ENCODE measurements at regions not wholly inside any gene's neighbourhood (a gene's known extent, or its start where the extent isn't known, plus 50 kb on each side); places are given as distances from the start of the nearest gene placed in this dataset.
A peak's percentile ranks its signal among the peaks of the same experiment; 100 is the strongest.
"Not testable (repeated sequence)": the region's sequence is repeated elsewhere in the genome, so short reads cannot be mapped to it uniquely, and the experiment has no call there.

DNA sequence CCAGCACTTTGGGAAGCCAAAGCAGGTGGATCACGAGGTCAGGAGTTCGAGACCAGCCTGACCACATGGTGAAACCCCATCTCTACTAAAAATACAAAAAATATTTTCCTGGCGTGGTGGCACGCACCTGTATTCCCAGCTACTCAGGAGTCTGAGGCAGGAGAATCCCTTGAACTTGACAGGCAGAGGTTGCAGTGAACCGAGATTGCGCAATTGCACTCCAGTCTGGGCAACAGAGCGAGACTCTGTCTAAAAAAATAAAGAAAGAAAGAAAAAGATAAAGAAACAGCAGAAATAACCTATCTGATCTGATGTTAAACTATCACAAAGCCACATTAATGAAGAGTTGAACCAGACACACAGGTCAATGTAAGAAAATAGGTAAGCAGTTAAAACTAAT is 696.2 kb upstream of the SALL3 start:
- not testable (repeated sequence) for DNase-seq

DNA sequence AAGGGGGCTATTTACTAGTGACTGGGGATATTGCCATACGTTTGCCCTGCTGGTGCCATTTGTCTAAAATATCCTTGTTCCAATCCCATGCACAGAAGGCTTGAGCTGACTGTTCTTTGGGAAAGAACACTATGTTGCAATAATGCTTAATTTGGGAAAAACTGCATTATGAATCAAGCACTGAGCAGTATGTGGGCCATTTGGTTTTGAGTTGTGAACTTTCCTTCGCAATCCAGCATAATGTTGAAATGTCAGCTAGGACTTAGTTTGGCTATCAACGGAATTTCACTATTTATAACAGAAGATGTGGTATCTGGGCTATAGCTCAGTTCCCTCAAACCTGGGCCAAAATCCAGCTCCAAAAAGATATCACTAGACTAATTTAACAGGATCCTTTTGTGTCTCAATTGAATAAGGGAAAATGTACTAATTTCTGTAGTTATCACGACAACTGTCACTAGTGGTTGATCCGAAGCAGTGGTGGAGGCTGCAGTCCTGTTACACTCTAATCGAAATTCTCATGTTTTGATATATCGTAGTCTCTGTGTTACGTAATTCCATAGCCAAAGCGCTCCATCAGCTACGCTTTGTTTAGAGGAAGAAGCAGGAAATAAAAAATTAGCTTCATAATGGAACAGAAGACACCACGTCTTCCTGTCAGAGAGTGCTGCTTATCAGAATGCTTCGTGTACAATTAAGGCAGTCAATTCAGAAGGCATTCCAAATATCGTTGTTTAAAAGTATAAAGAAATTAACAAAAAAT is 686.8 kb upstream of the SALL3 start:
- DNase-seq = no peak

DNA sequence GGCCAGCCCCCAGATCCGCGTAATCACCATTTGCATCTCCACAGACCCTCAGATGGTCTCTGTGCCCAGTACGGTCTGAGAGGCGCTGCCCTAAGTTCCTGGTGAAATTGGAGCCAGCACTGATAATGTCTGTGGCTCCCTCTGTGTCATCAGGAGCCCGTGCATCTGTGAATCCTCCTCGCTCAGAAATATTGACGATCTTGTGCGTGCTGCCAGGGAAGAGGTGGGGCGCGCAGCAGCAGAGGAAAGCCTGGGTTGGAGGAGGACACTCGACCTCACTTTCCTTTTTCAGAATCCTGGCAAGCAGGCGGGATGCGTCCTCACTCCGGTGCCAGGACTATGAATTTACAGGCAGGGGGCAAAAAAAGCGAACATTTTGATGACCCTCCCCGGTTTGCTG is 686.1 kb upstream of the SALL3 start:
- peak; percentile 28 for DNase-seq

DNA sequence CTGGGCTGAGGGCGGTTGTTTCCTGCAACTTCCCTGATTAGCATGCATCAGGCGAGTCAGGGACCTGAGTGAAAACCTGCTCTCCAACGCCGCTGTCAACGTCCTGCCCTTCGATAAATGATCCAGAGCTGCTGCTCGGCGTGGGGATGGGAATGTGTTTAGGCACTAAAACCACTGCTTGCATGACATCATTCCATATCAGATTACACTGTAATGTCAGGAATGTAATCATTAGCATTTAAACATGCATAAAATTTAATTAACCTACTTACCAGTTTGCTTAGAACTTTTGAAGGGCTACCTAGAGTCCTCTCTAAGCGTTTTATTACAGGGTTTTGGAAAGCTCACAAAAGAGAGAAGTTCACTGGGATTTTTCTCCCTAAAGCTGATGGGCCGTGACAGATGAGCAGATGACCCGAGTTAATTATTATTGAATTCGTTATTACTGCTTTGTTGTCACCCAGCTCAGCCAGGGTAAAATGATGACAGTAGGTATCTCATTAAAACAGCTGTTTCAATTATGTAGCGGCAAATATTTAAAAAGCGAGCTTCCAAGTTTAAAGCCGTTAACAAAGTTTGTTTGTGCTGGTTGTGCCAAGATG is 685.6 kb upstream of the SALL3 start:
- DNase-seq = peak; percentile 18

DNA sequence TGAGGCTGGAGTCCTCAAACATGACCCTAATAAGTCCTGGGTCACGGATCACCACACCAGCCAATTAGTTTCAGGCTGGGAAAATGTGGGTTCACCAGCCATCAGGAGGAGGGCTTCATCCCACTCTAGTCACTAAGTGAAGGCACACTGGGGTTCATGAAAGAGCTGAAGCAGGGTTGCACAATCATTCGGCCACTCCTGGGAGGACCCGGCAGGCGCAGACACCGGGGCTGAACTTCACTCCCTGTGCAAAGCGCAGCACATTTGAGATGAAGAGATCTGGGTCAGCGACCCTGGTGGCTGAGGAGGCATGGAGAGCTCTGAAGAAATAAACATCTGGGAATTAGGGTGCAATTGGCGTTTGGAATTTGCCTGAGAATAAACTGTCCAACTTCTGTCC is 684.4 kb upstream of the SALL3 start:
- DNase-seq = no peak

DNA sequence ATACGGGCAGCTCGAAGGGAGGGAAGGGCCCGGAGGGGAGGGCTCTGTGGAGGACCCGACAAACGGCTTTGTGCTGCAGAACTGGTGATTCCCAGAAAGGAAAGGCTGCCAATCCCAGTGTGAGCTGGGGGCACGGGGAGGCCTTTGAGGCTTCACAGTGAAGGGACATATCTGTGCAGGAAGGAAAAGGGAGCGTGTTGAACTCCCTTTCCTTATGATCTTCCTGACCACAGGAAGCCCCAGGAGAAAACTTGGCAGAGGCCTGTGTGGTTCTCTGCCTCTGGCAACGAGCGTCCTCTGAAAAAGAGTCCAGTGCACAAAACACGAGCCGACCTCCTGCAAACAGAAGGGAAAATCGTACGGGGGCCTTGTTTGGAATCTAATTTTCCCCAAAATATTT is 683.5 kb upstream of the SALL3 start:
- no peak for DNase-seq

DNA sequence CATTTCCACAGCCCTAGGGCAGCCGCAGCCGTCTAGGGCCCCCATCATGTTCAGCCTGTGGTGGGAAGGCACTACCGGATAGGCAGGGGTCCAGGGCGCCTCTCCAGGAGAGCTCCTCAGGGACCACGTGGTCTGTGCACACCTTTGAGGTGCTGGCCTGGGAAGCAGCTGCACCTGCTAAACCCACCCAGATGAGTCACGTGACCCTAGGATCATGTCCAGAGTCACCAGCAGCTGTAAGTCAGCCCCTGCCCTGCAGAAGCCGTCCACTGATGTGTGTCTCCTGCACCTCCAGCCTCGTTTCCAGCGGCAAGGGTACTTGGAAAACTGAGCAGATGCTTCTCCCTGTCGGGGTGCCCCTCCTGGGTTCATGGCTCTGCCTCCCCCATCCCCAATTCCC is 682.6 kb upstream of the SALL3 start:
- no peak for DNase-seq

DNA sequence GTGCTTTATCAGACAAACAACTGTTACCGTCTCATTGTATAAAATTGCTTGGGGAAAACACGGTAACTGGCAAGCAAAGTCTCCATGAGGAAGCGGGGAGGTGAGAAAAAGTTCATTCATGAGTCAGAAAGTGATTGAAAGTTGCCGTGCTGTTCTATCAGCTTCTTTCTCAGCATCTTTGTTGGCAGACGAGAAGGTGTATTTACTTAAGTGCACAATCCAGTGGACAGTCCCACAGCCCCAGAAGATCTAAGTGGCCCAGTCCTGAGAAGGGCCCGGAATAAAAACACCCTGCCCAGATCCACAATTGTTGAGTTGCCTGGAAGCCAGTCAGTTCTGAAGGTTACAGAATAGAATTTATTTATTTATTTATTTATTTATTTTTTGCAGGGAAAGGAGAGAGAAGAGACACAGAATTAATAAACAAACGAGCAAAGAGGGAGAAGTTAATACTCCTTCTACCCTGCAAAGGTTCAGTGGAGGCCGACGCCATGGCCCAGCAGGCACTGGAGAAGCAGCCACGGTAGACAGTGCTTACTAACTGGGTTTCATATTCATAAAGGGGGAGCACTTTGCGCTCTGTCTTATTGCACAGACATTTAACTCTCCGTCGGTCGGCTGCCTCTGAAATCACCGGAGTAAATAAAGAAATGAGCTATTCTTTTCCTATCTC is 676.0 kb upstream of the SALL3 start:
- DNase-seq = peak; percentile 20

DNA sequence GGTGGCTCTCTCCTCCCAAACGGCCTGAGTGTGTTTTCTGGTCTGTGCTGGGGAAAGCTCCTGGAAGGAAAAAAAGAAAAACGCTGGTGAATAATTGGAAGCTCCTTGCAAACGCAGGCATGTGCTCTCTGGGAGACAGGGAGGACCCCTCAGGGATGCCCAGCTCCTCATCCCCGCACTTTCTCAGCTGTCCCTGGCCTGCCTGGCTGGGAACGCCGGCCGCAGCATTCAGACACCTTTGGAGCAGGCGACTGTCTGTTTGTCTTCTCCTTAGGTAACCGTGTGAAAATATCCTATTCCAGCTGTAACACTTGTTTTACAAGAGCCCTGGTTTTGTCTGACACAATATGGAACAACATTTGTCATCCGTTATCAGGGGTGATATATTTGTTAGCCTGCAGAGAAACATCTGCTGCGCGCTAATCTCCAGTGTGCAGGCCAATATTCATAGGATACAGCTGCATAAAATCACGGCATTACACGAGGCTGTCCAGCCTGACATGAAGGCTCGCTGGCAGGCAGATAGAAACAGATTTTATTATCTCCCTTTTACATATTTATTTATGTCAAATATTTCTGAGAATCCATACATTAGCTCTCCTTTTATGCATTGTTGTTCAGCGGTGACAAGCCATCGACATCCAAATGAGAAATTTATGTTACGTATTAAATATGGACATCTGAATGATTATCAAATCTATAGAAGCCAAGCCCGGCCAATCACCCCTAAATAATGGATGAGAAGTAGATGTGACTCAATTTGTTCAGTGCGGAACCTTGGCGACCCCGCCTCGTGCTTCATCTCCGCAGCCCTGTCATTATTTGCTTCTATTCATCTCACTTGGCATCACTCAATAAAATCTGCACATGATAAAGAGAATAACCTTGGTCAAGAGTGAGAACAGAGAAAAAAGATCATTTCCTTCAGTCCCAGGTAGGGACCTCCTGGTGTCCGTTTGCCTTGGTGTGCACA is 675.1 kb upstream of the SALL3 start:
- peak; percentile 54 for DNase-seq

DNA sequence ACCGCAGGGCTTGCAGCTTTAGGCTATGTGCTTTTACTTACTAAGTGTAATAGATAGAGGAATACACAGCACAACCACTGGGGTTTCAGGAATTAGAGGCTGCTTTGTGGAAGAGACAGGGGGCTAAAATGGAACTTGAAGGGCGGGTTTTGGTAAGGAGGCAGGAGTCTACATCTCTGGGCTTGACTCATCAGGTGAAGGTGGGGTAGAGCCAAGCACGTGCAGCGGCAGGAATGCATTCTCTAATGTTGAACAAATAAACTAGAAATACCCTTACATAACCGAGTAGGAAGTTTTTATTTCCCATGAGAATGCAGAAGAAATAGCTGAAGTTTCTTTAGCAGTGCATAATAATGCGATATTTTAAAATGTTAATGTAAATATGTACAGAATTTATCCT is 673.8 kb upstream of the SALL3 start:
- DNase-seq = peak; percentile 43

DNA sequence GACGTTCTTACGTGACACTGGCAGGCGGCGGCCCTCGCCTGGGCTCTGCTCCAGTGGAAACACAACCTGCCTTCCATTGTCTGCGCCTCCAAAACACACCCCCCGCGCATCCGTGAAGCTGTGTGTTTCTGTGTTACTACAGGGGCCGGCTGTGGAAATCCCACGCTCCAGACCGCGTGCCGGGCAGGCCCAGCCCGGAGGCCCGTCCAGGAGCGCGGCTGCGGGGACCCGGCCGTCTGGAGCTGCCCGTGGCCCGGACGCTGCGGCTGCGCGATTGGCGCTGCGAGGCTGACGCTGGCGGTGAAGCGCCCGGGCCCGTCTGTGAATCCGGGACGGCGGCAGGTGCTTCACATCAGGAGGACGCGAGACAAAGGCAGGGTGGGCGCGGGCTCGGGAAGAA is 670.3 kb upstream of the SALL3 start:
- DNase-seq = no peak

DNA sequence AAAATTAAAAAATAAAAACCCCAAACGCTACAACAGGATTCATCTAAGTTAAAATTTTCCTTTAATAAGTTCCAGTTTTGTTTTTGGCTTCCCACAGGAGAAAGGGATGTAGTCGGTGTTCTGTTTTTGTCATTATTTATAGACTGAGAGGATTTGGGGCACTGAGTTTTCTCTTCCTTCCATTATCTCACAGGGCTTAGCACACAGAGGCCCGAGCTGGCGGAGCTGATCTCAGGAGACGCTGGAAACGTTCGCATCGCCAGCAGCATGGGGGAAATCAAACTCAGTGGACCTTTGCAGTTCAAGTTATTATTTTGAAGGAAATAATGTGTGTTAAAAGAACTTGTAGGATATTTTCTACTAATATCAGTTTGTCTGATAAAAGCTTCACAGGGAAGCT is 669.7 kb upstream of the SALL3 start:
- no peak for DNase-seq

DNA sequence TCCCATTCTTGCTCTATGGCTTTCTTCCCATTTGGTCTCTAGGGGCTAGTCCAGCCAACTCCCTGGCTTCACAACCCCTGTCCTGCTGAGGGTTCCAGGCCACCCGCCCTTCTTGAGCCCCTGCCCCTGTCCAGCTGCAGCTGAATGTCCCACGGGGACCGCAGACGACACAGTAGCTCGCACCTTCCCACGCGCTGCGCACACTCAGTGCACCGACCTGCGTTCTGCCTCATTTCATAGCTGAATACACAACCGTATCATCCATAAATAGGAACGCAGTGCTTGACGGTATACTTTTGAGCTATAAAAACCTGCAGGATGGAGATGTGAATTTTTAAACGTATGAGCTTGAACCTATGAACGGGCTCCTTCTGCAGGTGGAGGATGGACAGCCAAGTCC is 660.4 kb upstream of the SALL3 start:
- DNase-seq = no peak

DNA sequence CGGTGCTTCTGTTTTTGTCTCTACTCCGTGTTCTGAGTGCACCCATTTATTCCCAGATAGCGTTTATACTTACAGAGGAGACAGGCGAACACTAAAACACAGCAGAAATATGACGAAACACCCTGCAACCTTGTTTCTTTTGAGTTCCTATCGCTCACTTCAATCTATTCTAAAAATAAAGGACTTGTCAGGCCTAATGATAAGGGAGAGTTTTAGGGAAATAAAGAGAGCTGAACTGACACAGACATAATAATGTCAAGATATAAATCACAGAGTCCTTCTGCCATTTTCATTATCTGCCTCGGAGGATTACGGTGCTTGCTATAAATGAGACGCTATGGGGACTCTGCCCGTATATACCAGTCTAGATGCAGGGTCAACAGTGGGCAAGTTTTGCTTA is 659.7 kb upstream of the SALL3 start:
- DNase-seq = no peak

DNA sequence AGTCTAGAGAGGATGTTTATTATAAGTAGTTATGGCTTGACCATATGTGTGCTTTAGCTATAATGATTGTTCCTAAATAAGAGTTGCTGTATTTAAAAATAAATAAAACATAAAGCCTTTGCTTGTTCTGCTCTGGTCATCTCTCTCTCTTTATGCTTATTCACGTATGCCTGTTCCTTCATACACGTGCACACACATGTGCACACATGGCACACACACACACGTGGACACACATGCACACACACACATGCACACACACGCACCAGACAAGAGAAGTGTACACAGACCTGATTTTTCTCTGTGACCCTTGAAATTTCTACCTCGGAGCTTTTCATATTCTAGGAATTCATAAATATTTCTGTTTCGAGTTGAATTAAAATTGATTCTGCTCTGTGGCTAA is 658.2 kb upstream of the SALL3 start:
- no peak for DNase-seq

DNA sequence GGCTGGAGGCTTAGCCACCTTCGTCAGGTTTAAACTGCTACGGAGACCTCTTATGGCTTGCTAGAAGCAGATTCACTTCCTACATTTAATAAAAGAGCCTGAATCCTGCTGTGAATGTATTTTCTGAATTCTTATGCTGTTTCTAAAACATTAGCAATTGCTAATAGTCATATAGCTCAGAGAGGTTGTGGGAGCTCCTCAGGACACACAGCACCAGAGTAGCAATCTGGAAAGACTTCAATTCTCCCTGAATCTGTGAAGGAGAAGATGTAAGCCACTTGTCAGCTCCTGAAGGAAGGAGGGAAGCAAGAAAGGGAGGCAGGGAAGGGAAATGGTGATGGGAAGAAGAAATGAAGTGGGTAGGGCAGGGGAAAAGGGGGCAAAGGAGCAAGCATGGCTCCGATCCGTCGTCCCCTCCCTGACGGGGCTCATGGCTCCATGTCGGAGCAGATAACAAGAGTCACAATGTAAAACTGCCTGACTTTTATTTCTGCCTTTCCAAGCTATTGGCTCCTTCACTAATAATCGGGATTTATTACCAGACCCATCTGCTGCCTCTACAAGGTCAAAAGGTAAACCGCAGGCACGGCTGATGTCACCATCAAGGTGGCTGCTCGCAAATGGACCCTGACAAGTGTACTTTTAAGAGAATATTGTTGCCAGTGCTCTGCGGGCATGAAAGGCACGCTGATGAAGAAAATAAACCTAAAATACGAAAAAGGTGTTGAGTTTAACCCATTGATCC is 656.0 kb upstream of the SALL3 start:
- DNase-seq = no peak

DNA sequence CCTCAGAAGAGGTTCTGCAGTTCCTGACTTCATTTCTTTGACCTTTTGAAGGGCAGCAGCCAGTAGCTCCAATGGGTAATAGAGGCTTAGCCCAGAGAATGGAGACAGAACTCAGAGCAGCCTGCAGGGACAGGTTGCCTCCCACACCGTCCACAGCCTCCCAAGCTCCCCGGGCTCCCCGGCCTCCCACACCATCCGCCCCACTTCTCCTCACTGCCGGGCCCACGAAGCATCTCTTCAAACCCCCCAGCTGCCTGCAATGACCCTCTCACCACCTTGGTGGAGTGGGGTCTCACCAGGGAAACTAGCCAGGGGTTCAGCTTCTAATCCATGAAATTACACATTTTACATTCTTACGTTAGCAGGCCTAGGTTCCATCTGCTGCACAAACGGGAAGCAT is 652.0 kb upstream of the SALL3 start:
- DNase-seq = no peak

DNA sequence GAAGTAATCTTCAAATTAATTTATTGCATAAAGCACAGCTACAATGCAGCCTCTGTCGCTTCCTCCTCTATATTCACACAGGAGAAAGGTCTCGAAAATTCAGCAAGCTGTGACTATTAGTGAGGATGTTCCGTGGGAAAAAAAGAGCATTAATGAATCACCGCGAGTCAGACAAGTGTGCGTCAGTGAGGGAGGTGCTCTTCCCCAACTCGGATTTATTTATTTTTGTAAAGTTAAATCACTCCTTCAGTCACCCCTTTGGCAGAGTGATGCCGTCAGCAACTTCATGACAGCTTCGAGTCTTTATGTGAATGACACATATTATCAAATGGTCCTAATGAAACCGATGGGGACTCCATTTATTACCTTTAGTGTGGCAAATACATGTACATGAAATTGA is 648.9 kb upstream of the SALL3 start:
- DNase-seq = no peak

DNA sequence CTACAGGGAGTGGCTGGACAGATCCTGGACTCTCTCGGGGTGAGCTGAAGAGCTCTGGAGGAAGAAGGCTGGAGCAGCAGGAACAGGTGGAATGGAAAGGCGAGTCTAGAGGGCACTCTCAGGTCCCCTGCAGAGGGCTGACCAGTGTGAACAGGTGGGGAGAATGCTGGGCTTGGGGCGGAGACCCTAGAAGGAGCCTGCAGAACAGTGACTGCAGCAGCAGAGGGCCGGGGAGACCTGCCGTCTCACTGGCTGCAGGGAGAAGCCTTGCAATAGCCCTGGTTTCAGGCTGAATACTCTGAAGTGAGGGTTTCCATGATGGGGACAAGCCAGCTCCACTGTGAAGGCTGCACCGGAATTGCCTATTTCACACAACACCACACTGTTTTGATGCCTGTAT is 626.7 kb upstream of the SALL3 start:
- DNase-seq = peak; percentile 3

DNA sequence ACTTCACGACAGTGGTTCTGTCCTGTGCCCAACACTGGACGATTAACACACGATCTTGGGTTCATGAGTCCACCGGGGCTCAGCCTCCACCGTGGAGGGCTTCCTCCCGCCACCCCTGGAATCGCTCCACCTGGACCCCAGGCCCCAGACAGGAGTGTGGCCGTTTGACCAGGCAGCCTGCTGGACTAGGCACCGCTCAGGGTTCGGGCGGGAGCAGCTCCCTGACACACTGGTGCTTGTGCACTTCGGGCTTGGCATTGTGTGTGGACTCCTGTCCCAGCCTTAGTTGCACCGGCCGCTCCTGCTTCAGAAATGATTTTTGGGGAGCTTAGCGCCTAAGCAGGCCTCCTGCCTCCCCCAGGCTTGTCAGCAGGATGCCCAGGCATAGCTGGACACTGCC is 617.4 kb upstream of the SALL3 start:
- DNase-seq = no peak

DNA sequence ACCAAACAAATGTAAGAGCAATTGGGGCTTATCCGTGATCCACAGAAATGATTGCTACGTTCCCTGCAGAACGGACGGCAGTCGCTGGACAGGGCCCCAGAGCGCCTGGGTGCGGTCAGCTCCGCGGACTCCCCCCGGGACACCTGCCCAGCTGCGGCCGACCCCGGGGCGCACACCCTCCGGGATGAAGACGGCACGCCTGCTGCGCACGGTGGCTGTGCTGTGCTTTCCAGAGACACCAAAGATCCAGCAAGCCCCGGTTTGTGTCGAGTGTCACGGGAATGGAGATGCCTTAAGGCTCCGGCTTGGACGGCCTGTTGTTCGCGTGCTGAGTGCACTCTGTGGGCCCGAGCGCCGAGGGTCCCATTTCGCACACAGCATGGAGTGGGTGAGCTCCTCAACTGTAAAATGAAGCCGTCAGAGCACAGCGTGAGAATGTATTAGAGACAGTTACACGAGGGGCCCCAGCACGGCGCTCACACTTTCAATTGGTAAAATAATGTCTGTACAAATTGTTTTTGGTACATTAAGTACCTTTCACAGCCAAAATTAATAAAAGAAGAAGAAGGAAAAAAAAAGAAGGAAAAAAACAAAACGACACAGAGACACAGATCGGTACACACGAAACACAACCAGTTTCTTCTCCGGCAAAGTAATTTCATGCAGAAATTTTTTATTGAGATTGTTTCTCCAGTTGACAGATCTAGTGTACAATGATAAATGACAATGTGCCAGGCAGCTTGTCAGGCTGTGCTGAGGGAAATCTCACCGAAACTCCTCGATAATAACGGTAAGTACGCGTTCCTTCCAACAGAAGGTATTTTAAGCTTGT is 615.8 kb upstream of the SALL3 start:
- no peak for DNase-seq

Data from tongue (tissue), 1 donor.